GM21390 (cell line): ENCODE measurements at regions not wholly inside any gene's neighbourhood (a gene's known extent, or its start where the extent isn't known, plus 50 kb on each side); places are given as distances from the start of the nearest gene placed in this dataset.
"Not testable (repeated sequence)": the region's sequence is repeated elsewhere in the genome, so short reads cannot be mapped to it uniquely, and the experiment has no call there.

Experiments used
- ATAC-seq: cut with Tn5 transposase; IDR thresholded peaks from one replicate; pipeline ENCODE4 v1.9.1; 2021; ENCODE audit not compliant: unreplicated experiment

DNA sequence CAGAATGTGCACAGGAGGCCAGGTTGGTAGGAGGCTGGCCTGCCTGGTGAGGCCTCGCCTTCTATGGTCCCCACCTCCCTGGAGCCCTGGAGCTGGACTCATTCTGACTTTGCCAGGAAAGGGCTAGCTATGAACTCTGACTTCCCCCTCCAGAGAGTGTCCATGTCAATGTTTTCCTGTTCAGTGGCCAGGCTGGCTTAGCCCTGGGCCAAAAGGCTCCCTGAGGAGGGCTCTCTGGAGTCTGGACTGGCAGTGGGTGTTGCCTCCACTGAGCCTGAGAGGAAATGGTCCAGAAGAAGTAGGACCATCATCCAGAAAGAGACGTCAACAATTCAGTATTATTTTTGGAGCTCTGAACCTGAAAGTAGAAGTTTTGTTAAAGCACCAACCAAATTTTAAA is 178.7 kb downstream of the CHIC2 start:
- no peak for ATAC-seq

DNA sequence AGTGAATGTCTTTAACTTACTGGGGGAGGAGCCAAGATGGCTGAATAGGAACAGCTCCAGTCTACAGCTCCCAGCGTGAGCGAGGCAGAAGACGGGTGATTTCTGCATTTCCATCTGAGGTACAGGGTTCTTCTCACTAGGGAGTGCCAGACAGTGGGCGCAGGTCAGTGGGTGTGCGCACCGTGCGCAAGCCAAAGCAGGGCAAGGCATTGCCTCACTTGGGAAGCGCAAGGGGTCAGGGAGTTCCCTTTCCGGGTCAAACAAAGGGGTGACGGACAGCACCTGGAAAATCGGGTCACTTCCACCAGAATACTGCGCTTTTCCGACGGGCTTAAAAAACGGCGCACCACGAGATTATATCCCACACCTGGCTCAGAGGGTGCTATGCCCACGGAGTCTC is 187.3 kb downstream of the CHIC2 start:
- not testable (repeated sequence) for ATAC-seq

GRCh38 chr4:53866055-53866454 is 198.3 kb downstream of the CHIC2 start:
- ATAC-seq = no peak

DNA sequence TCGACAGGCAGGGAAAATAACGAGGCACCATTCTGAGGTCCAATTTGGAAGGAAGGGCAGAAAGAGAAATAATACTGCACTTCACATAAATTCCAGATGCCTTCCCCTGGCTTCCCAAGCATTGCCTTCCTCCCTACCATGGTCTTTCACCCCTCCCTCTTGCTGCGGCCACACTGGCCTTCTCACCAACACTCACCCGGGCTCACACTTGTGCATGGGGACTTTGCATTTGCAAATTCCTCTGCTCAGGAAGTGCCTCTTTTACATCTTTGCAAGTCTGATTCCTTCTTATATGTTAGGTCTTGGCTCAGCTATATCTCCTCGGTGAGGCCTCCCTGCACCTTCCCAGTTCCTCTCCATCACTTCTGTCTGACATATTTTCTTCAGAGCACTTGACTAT is 199.4 kb downstream of the CHIC2 start:
- no peak for ATAC-seq

- ATAC-seq = no peak
Measured at GRCh38 chr4:53863736-53864365, 200.6 kb downstream of the CHIC2 start.

GRCh38 chr4:53863158-53863557 is 201.2 kb downstream of the CHIC2 start:
- ATAC-seq = no peak

DNA sequence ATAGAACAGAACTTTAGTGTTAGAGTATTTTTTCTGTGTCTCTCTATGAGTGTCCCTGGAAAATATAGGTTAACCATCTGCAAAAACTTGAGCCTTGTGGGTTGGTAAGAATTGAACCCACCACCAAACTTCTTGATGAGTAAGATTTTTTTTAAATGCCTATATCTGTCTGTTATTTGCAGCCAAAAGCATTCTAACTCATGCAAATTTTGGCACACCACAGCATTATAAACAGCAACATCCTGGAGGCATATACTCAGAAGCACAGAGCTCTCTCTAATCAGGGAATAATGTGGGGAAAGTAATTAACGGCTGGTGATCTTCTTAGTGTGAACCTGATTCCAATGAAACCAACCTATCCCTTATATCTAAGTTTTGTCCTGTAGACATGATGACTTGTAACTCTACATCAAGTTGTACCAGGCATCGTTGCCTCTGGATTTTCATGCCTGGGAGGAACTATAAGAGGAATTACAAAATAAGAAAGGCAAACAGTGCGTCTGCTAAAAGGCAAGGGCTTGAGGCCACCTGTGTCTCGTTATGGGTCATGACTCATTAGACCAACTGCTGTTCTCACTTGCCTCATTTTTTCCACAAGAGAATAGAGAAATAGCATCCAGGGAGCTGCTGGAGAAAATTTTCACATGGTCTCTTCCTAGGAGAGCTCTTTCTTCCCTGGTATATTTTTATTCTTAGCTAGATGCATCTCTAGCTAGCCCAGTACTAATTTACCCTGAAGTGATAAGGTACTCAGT is 202.4 kb downstream of the CHIC2 start:
- ATAC-seq = no peak

- ATAC-seq = no peak
Measured at GRCh38 chr4:53859305-53859704, 205.1 kb downstream of the CHIC2 start.

GRCh38 chr4:53858744-53859143 is 205.7 kb downstream of the CHIC2 start:
- ATAC-seq = no peak

DNA sequence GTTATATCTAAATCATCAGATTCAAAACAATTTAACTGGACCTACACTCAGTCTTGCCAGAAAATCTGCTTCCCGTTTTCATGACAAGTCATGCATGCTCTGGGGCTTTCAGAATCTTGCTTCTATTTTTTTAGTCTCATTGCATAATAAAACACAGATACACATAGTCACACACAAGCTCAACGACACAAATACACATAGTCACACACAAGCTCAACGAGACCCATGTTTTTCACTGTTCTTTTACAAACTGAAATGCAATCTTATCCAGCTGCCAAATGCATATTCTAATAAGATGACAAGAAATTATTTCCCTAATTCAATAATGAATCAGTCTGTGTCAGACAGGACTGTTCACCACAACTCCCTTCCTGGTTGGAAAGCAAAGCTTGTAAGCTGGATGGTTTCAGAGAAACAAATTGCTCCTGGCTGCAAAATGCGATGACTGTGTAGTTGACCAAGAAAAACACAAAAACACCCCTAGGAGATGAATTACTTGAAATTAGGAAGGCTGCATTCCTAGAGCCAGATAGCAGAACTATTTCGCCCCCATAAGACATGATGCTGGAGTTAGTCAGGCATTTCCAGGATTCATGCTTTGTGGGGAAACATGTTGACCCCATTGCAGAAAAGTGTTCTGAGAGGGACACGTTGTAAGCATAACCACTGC is 208.7 kb downstream of the CHIC2 start:
- ATAC-seq = no peak

GRCh38 chr4:53854991-53855568 is 209.3 kb downstream of the CHIC2 start:
- ATAC-seq = no peak

- no peak for ATAC-seq
Measured at GRCh38 chr4:53852343-53852742, 212.1 kb downstream of the CHIC2 start.

DNA sequence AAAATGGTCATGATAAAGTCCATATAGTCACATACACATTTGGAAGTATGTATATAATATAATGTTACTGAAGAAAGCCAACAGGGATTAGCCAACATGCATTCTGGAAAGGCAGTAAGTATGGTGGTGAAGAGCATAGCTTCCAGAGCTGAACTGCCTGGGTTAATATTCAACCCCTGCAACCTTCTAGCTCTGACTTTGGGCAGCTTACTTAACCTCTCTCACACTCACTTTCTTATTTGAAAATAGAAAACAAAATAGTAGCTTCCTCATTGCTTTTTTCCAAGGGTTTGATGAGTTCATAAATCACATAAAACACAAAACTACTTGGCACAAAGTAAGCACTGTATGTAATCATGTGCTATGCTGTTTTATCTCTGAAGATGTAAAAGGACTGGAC is 216.4 kb downstream of the CHIC2 start:
- ATAC-seq = no peak

DNA sequence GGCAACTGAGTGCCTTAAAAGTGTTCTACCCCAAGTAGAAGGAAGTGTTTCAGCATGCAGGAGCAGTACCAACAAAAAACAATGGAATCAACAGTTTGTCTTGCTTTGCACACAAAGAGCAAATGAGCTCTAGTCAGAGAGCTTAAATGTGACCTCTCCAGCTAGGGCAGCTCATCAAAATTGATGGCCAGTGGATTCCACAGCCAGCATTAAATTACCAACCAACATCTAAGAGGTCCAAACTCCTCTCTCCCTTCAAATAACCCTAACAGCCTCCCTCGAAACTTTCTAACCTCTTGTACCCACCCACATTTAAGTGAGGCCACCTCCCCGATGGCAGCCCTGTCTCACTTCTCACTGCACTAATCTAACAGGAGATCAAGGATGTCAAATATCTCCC is 219.9 kb downstream of the CHIC2 start:
- ATAC-seq = no peak

DNA sequence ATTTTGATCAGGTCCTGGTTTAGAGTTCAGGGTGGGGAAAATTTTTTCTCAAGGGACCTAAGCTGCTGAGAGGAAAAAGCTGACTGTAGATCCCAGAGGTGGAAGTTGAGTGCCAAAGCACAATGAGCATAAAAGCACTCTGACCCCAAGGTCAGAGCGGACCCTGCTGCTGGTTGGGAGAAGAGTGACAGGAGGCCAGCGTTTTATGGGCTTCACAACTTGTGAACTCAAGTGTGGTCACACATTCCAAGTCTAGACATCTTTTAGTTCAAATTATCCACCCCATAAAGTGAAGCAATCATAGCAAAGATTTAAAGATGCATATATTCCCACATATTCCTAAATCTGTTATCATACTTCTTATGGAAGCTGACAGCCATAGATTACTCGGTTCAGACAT is 220.3 kb downstream of the CHIC2 start:
- no peak for ATAC-seq

GRCh38 chr4:53841711-53842110 is 222.7 kb downstream of the CHIC2 start:
- no peak for ATAC-seq

DNA sequence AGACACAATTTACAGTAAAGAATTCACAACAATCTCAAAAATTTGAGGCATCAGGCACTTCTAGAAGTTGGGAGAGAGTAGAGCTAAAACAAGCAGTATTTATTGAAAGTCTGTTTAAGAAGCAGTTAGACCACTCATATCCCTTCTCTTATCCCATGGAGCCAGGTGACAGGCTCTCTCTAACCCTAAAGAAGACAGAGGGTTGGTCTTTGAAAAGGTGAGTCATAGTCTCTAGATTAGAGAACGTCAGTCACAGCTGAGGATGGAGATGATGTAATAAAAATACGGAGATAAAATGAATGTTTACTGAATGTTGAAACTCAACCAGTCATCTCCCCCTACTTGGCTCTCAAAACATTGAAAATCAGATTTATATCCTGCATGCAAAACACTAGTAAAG is 223.8 kb downstream of the CHIC2 start:
- ATAC-seq = no peak

GRCh38 chr4:53833302-53834003 is 231.0 kb downstream of the CHIC2 start:
- ATAC-seq = not testable (repeated sequence)

DNA sequence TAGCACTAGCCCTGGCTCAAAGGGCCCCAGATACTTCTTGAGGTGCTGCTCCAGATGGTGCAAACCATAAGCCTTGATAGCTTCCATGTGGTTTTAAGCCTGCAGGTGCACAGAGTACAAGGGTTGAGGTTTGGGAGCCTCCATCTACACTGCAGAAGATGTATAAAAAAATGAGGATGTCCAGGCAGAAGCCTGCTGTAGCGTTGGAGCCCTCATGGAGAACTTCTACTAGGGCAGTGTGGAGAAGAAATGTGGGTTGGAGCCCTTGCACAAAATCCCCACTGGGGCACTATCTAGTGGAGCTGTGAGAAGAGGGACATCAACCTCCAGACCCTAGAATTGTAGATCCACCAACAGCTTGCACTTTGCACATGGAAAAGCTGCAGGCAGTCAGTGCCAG is 231.9 kb downstream of the CHIC2 start:
- no peak for ATAC-seq

- ATAC-seq = no peak
Measured at GRCh38 chr4:53830511-53830910, 233.9 kb downstream of the CHIC2 start.

GRCh38 chr4:53821179-53821851 is 230.0 kb upstream of the LNX1 start:
- ATAC-seq = no peak
